ENCODE measurements at regions not wholly inside any gene's neighbourhood (a gene's known extent, or its start where the extent isn't known, plus 50 kb on each side); places are given as distances from the start of the nearest gene placed in this dataset.
A peak's percentile ranks its signal among the peaks of the same experiment; 100 is the strongest.

- TF ChIP-seq ZNF549 (CRISPR knock-in tag; IDR thresholded peaks at IDR 0.05) (no peak), TCF7 (IDR thresholded peaks at IDR 0.05; ENCODE audit: low read depth) (no peak; the same call in 1 of the 2 replicates), REPIN1 (CRISPR knock-in tag; IDR thresholded peaks at IDR 0.05; ENCODE audit: borderline replicate concordance, low read depth) (0 out of 2 replicates have a peak, but pooled peaks have one; percentile 35), ZNF616 (CRISPR knock-in tag; IDR thresholded peaks at IDR 0.05; ENCODE audit: low read depth) (no peak), PHF20 (CRISPR knock-in tag; IDR thresholded peaks at IDR 0.05) (no peak), NR2F1 (CRISPR knock-in tag; IDR thresholded peaks at IDR 0.05) (peak in 1 of 2 experiments; percentile 38; a peak in 1 of 4 replicates), ZNF879 (CRISPR knock-in tag; IDR thresholded peaks at IDR 0.05) (no peak), ZSCAN12 (CRISPR knock-in tag; IDR thresholded peaks at IDR 0.05) (no peak), ZNF234 (CRISPR knock-in tag; conservative IDR thresholded peaks at IDR 0.05) (no peak), THAP9 (CRISPR knock-in tag; IDR thresholded peaks at IDR 0.05; ENCODE audit: borderline replicate concordance) (no peak), ZBED4 (CRISPR knock-in tag; IDR thresholded peaks at IDR 0.05; ENCODE audit: borderline replicate concordance) (no peak), POGZ (CRISPR knock-in tag; IDR thresholded peaks at IDR 0.05) (no peak), XBP1 (CRISPR knock-in tag; IDR thresholded peaks at IDR 0.05) (no peak), SMC3 (IDR thresholded peaks at IDR 0.05; ENCODE audit: low read length) (peak; percentile 42; the same call in 1 of the 2 replicates), SP2 (CRISPR knock-in tag; IDR thresholded peaks at IDR 0.05) (no peak), ZNF468 (CRISPR knock-in tag; IDR thresholded peaks at IDR 0.05) (no peak), ETV5 (CRISPR knock-in tag; IDR thresholded peaks at IDR 0.05; ENCODE audit: borderline replicate concordance) (peak; percentile 39; the same call in 1 of the 2 replicates), ZSCAN29 (CRISPR knock-in tag; conservative IDR thresholded peaks at IDR 0.05) (no peak), TGIF2 (CRISPR knock-in tag; IDR thresholded peaks at IDR 0.05) (no peak; the same call in 1 of the 2 replicates), ZNF7 (CRISPR knock-in tag; IDR thresholded peaks at IDR 0.05) (no peak), RFX5 (IDR thresholded peaks at IDR 0.05; ENCODE audit: low read depth, low read length) (no peak), ZFYVE20 (CRISPR knock-in tag; IDR thresholded peaks at IDR 0.05; ENCODE audit: borderline replicate concordance, low read depth) (no peak), ZFY (CRISPR knock-in tag; IDR thresholded peaks at IDR 0.05) (no peak)
These were observed 70.6 kb upstream of the CCN2 start (continued) for GRCh38 chr6:132021552-132022375.

Data from HepG2 (cell line).